Calu3 (cell line): ENCODE measurements at regions not wholly inside any gene's neighbourhood (a gene's known extent, or its start where the extent isn't known, plus 50 kb on each side); places are given as distances from the start of the nearest gene placed in this dataset.
A peak's percentile ranks its signal among the peaks of the same experiment; 100 is the strongest.

ENCODE experiments used
- BruUV-seq: library from RNA; stranded (reverse); fragments of 400-500 nt; replicated peaks from 2 replicates; lab custom pipeline; 2021; lab: Mats Ljungman, UMichigan
- CTCF ChIA-PET: fragments of 300-600 bp; sonication (Branson Sonifier 250); formaldehyde crosslinking; loops from one replicate; lab custom pipeline; 2022; ENCODE audit warnings: antibody characterized with exemption; lab: Charles Lee
- DNase-seq: peaks from one replicate; pipeline ENCODE4 v3.0.0; 2022
- H3K27ac Mint-ChIP-seq: one replicate; pipeline ENCODE4 v1.8.0; 2022; ENCODE audit warnings: mixed read lengths; ENCODE audit not compliant: unreplicated experiment
- H3K27me3 Mint-ChIP-seq: one replicate; pipeline ENCODE4 v1.8.0; 2022; ENCODE audit warnings: mixed read lengths; ENCODE audit not compliant: unreplicated experiment
- H3K36me3 Mint-ChIP-seq: one replicate; pipeline ENCODE4 v1.8.0; 2022; ENCODE audit warnings: mild to moderate bottlenecking, moderate library complexity, mixed read lengths; ENCODE audit not compliant: insufficient read depth, unreplicated experiment
- H3K4me1 Mint-ChIP-seq: one replicate; pipeline ENCODE4 v1.8.0; 2022; ENCODE audit warnings: mild to moderate bottlenecking, low read depth, mixed read lengths; ENCODE audit not compliant: unreplicated experiment
- H3K4me3 Mint-ChIP-seq: one replicate; pipeline ENCODE4 v1.8.0; 2022; ENCODE audit warnings: mild to moderate bottlenecking, low read depth, moderate library complexity, mixed read lengths; ENCODE audit not compliant: unreplicated experiment
- H3K9me3 Mint-ChIP-seq: one replicate; pipeline ENCODE4 v1.8.0; 2022; ENCODE audit warnings: low read depth, mixed read lengths; ENCODE audit not compliant: unreplicated experiment
- CTCF ChIP-seq: fragments of 200-600 bp; IDR thresholded peaks from one replicate; pipeline ENCODE4 v1.8.0; 2022; ENCODE audit warnings: antibody characterized with exemption; ENCODE audit not compliant: unreplicated experiment
- intact Hi-C: fragments of 100-400 bp; cut with micrococcal nuclease; formaldehyde crosslinking; loops from one replicate; pipeline ENCODE4 v1.10.0; 2022; ENCODE audit not compliant: unreplicated experiment

GRCh38 chr16:85346404-85347212 lies 234.3 kb upstream of the CIBAR2 start:
- intact Hi-C loops: no loop called here
- BruUV-seq: no TSS peak
- TF ChIP-seq CTCF: no peak
- Mint-ChIP-seq H3K4me3 (no peak overlapping the region), H3K36me3 (peaks cover 7% of the 10 kb centered on the region), H3K27me3 (peaks cover 93% of the 10 kb centered on the region), H3K27ac (no peak overlapping the region), H3K4me1 (peaks cover 8% of the 10 kb centered on the region), H3K9me3 (peaks cover 7% of the 10 kb centered on the region)
- CTCF ChIA-PET: interaction anchor here (1.0 to 1.3 kb wide), 7 partner anchors 13 to 126 kb away, joined by 3 to 5 read pairs (median 3); no protein-coding TSS in a partner anchor
- DNase-seq: no peak

- no peak overlapping the region for H3K4me3 Mint-ChIP-seq
- no TSS peak for BruUV-seq
- CTCF ChIA-PET: interaction anchor here (1.0 to 1.3 kb wide), 8 partner anchors 13 to 125 kb away, joined by 3 to 5 read pairs (median 4); no protein-coding TSS in a partner anchor
- peaks cover 7% of the 10 kb centered on the region for H3K9me3 Mint-ChIP-seq
- intact Hi-C loops: no loop called here
- DNase-seq: peak; percentile 41
- peaks cover 8% of the 10 kb centered on the region for H3K4me1 Mint-ChIP-seq
- H3K27me3 Mint-ChIP-seq: peaks cover 89% of the 10 kb centered on the region
- peak; percentile 45 for TF ChIP-seq CTCF
- H3K36me3 Mint-ChIP-seq: peaks cover 7% of the 10 kb centered on the region
- no peak overlapping the region for H3K27ac Mint-ChIP-seq
Observed at GRCh38 chr16:85347213-85347591, 234.9 kb upstream of the CIBAR2 start.

DNA sequence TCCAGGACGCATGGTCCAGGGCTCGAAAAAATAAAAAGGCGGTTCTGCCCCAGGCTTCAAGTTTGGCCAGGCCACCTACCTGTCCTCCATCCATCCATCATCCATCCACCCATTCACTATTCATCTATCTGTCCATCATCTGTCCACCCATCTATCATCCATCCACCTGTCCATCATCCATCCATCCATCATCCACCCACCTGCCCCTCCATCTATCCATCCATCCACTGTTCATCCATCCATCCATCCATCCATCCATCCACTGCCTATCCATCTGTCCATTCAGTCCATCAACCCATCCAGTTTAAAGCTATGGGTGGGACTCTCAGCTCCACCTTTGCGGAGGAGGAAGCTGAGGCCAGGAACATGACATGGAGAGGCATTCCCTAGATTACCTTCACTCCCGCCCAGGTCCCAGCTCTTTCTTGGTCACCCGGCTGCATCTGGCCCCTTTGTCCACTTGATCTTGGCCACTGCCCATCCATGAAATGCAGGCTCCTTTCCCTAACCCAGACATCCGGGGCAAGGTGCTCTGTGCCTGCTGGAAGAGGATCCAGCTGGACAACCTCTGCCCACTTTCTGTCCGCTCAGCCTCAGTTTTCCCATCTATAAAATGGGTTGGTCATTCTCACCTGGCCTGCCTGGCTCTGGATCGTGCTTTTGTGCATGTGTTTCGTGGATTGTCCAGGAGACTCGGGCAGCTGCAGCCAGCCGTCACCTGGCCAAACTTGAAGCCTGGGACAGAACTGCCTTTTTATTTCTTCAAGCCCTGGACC lies 236.0 kb upstream of the CIBAR2 start:
- Mint-ChIP-seq H3K9me3 (peaks cover 7% of the 10 kb centered on the region), H3K27me3 (peaks cover 81% of the 10 kb centered on the region), H3K4me1 (peaks cover 8% of the 10 kb centered on the region), H3K27ac (no peak overlapping the region), H3K36me3 (peaks cover 7% of the 10 kb centered on the region), H3K4me3 (no peak overlapping the region)
- CTCF ChIA-PET: interaction anchor here (0.7 to 1.5 kb wide), 6 partner anchors 12 to 81 kb away, joined by 3 to 5 read pairs (median 4); no protein-coding TSS in a partner anchor
- intact Hi-C loops: no loop called here
- TF ChIP-seq CTCF: no peak
- BruUV-seq: no TSS peak
- no peak for DNase-seq

- TF ChIP-seq CTCF: no peak
- peaks cover 15% of the 10 kb centered on the region for H3K4me1 Mint-ChIP-seq
- H3K36me3 Mint-ChIP-seq: peaks cover 7% of the 10 kb centered on the region
- DNase-seq: no peak
- no peak overlapping the region for H3K4me3 Mint-ChIP-seq
- peaks cover 7% of the 10 kb centered on the region for H3K9me3 Mint-ChIP-seq
- no TSS peak for BruUV-seq
- CTCF ChIA-PET: interaction anchor here (1.5 kb wide), 1 partner anchor 49 kb away, joined by 4 read pairs; no protein-coding TSS in a partner anchor
- H3K27me3 Mint-ChIP-seq: peaks cover 81% of the 10 kb centered on the region
- H3K27ac Mint-ChIP-seq: no peak overlapping the region
- intact Hi-C loops: no loop called here
Observed at GRCh38 chr16:85348911-85349334, 236.7 kb upstream of the CIBAR2 start.
